ENCODE measurements at regions not wholly inside any gene's neighbourhood (a gene's known extent, or its start where the extent isn't known, plus 50 kb on each side); places are given as distances from the start of the nearest gene placed in this dataset.

DNA sequence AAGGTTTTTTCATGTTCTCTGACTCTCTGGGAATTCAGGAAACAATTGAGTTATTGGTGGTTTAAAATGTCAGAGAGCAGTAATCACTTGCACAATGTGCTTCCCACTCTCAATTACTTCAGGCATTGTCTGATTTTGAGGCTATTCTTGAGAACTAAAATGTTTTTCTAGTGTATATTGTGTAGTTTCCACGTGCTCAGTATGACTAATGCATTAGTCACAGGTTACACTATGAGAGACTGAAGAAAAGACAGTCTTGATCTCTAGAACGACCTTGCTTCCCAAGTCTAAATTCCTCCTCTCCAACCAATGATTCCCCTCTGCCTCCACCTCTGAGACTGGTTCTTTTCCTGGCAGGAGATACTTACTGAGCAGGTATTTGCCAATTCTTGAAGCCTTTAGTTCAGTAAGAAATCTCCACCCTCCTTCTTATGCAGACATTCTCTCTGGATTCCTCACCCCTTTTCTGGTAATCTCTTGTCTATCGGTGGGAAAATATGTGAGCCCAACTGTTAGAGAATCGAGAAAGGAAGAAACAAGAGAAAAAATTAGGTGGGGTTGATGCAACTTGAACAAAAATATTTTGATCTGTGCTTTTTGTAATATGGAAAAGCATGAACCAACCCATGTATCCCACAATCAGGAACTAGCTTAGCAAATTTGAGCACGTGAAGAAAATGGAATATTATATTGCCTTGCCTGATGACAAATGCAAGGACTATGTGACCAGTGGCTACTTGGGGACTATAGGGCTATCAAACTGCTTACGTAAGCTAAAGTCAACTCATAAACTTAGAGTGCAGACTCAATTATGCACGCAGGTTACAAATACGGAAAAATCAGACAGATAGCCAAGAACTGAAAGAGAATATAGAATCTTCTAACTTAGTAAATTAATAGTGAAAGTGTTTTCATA lies 61.1 kb upstream of the SLC22A16 start:
- DNase-seq, result no peak

GRCh38 chr6:110534731-110535492 lies 58.5 kb upstream of the SLC22A16 start:
- DNase-seq, result no peak

- DNase-seq, result no peak
Measured at GRCh38 chr6:110532431-110532830, 56.0 kb upstream of the SLC22A16 start.

DNA sequence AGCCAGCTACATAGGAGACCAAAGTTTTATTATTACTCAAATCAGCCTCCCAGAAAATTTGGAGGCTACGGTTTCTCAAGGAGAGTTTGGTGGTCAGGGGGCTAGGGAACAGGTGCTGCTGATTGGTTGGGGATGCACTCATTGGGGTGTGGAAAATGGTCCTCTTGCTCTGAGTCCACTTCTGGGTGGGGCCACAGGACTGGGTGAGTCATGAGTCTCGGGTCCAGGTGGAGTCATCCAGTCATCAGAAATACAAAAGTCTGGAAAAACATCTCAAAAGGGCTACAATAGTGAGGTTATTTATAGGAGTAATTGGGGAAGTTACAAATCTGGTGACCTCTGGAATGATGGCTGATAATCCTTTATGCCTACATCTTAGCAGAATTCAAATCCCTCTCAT lies 54.3 kb upstream of the SLC22A16 start:
- DNase-seq, result no peak

GRCh38 chr6:110529907-110530306 lies 53.5 kb upstream of the SLC22A16 start:
- no peak for DNase-seq

- no peak for DNase-seq
Measured at GRCh38 chr6:110529355-110529754, 52.9 kb upstream of the SLC22A16 start.

DNA sequence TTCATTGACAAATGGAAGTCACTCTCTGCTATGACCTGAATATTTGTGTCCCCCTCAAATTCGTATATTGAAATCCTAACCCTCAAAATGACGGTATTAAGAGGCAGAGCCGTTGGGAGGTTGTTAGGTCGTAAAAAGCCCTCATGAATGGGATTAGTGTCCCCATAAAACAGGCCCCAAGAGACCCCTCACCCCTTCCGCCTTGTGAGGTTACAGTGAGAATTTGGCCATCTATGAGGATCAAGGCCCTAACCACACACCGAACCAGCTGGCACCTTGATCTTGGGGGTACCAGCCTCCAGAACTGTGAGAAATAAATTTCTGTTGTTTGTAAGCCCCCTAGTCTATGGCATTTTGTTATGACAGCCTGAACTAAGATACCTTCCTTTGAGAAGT lies 52.5 kb upstream of the SLC22A16 start:
- no peak for DNase-seq

DNA sequence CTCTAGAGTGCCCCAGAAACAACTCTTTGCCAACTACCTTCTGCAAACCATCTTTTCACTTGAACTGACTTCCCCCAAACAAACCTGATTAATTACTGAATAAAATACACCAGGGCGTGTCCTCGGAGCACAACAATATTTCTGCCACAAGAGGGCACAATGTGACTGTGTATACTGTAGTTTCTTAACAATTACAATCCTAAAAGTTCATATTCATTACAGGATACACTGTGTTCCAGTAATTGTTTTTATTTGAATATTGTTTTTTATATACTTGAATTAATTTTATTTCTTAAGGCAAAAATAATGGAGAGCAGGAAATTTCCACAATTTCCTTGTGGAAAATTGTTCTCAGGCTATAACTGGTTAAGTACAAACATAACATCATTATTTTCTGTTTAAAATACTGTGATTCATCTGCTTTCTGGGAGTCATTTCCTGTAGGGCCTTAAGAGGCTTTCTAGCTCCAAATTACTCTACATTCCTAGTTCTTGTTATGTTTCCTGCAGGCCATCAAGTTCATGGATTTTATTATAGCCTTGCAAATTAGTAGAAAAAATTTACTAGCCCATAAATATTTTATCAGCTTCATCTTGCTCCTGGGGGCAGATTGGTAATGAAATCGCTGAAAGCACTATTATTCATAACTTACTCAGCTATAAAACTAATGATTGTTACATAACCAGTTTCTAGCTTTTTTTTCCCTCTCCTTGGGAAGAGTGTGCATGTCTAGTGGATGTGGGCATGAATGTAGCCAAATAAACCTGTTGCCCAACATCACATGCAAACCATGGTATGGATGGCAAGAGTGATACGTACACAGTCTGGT lies 51.9 kb upstream of the SLC22A16 start:
- peak; percentile 18 for DNase-seq

GRCh38 chr6:110527516-110527915 lies 51.1 kb upstream of the SLC22A16 start:
- no peak for DNase-seq

GRCh38 chr6:110526726-110527125 lies 50.3 kb upstream of the SLC22A16 start:
- no peak for DNase-seq
